Smooth muscle cell (in vitro differentiated cells): ENCODE measurements at regions not wholly inside any gene's neighbourhood (a gene's known extent, or its start where the extent isn't known, plus 50 kb on each side); places are given as distances from the start of the nearest gene placed in this dataset.

Source experiments
- DNase-seq: peaks from one replicate; lab custom pipeline; 2025; ENCODE audit not compliant: unreplicated experiment; lab: John Stamatoyannopoulos, UW
- H2AFZ ChIP-seq: fragments of 200-600 bp; sonication (generic); 2 replicates; pipeline ENCODE4 v1.6.0; 2016; ENCODE audit warnings: antibody characterized with exemption, low read depth, mild to moderate bottlenecking
- H3F3A ChIP-seq: fragments of 200-600 bp; sonication (generic); 2 replicates; pipeline ENCODE4 v1.6.0; 2017; ENCODE audit warnings: antibody characterized with exemption, low read depth
- H3K27ac ChIP-seq: fragments of 200-600 bp; sonication (generic); 2 replicates; pipeline ENCODE4 v1.5.1; 2016; ENCODE audit warnings: low read depth, mild to moderate bottlenecking
- H3K27me3 ChIP-seq: fragments of 200-600 bp; sonication (generic); 2 replicates; pipeline ENCODE4 v1.6.1; 2016; ENCODE audit warnings: low read depth, mild to moderate bottlenecking
- H3K36me3 ChIP-seq: fragments of 200-600 bp; sonication (generic); 2 replicates; pipeline ENCODE4 v1.5.1; 2016; ENCODE audit warnings: low read depth
- H3K4me1 ChIP-seq: fragments of 200-600 bp; sonication (generic); 2 replicates; pipeline ENCODE4 v1.5.1; 2016; ENCODE audit warnings: low read depth
- H3K4me2 ChIP-seq: fragments of 200-600 bp; sonication (generic); 2 replicates; pipeline ENCODE4 v1.6.0; 2016; ENCODE audit warnings: mild to moderate bottlenecking
- H3K4me3 ChIP-seq: fragments of 200-600 bp; sonication (generic); 2 replicates; pipeline ENCODE4 v1.5.1; 2016; ENCODE audit warnings: mild to moderate bottlenecking
- H3K79me2 ChIP-seq: fragments of 200-600 bp; sonication (generic); 2 replicates; pipeline ENCODE4 v1.6.0; 2016; ENCODE audit warnings: low read depth, mild to moderate bottlenecking
- H3K9ac ChIP-seq: fragments of 200-600 bp; sonication (generic); 2 replicates; pipeline ENCODE4 v1.6.0; 2016; ENCODE audit warnings: low read depth
- H3K9me3 ChIP-seq: fragments of 200-600 bp; sonication (generic); replicated peaks from 2 replicates; pipeline ENCODE4 v1.5.1; 2016; ENCODE audit warnings: low read depth
- H4K20me1 ChIP-seq: fragments of 200-600 bp; sonication (generic); 2 replicates; pipeline ENCODE4 v1.6.0; 2016; ENCODE audit warnings: low read depth
- CTCF ChIP-seq: fragments of 200-600 bp; sonication (generic); IDR thresholded peaks from 2 replicates; pipeline ENCODE4 v1.5.1; 2017; ENCODE audit warnings: borderline replicate concordance, mild to moderate bottlenecking, antibody characterized with exemption; ENCODE audit not compliant: insufficient read depth, poor library complexity, severe bottlenecking
- WGBS: methylation state at CpG from one replicate; pipeline ENCODE4 v1.1.7; 2016; ENCODE audit warnings: low lambda C conversion rate; 5-methylcytosine and 5-hydroxymethylcytosine counted together

- no peak for TF ChIP-seq CTCF
- no peak overlapping the region for H3K9ac ChIP-seq
- H2AFZ ChIP-seq: no peak overlapping the region
- no peak overlapping the region for H3K27ac ChIP-seq
- H4K20me1 ChIP-seq: no peaks in the 10 kb centered on the region
- H3K79me2 ChIP-seq: no peaks in the 10 kb centered on the region
- H3K4me1 ChIP-seq: peaks cover 3% of the 10 kb centered on the region
- H3K4me2 ChIP-seq: no peak overlapping the region
- no peaks in the 10 kb centered on the region for H3K9me3 ChIP-seq
- no peaks in the 10 kb centered on the region for H3K27me3 ChIP-seq
- H3K4me3 ChIP-seq: no peak overlapping the region
- no peaks in the 10 kb centered on the region for H3F3A ChIP-seq
- no peak for DNase-seq
- H3K36me3 ChIP-seq: no peaks in the 10 kb centered on the region
- WGBS: 82% methylated on average over 4 of the region's 4 CpGs
Observed at GRCh38 chr9:31302620-31303418, 1081.6 kb upstream of the ACO1 start.

- Histone ChIP-seq H3K36me3 (no peaks in the 10 kb centered on the region), H4K20me1 (no peaks in the 10 kb centered on the region), H3K27ac (peak overlapping the region; percentile 65), H3K79me2 (no peaks in the 10 kb centered on the region), H3F3A (no peaks in the 10 kb centered on the region), H3K4me3 (no peak overlapping the region), H3K27me3 (no peaks in the 10 kb centered on the region), H3K9me3 (no peaks in the 10 kb centered on the region), H3K4me2 (peak overlapping the region; percentile 41), H2AFZ (peak overlapping the region; percentile 8), H3K4me1 (peaks cover 3% of the 10 kb centered on the region), H3K9ac (peak overlapping the region; percentile 46)
- 11% methylated on average over 3 of the region's 3 CpGs for WGBS
- DNase-seq: no peak
- no peak for TF ChIP-seq CTCF
Observed at GRCh38 chr9:31304576-31304975, 1079.9 kb upstream of the ACO1 start.

- no peaks in the 10 kb centered on the region for H3K27me3 ChIP-seq
- no peak overlapping the region for H3K4me3 ChIP-seq
- H4K20me1 ChIP-seq: no peaks in the 10 kb centered on the region
- no peak overlapping the region for H3K9ac ChIP-seq
- TF ChIP-seq CTCF: no peak
- no peaks in the 10 kb centered on the region for H3K4me1 ChIP-seq
- no peaks in the 10 kb centered on the region for H3K79me2 ChIP-seq
- no peak overlapping the region for H3K4me2 ChIP-seq
- no peaks in the 10 kb centered on the region for H3F3A ChIP-seq
- no peak for DNase-seq
- no peaks in the 10 kb centered on the region for H3K36me3 ChIP-seq
- no peaks in the 10 kb centered on the region for H3K9me3 ChIP-seq
- H3K27ac ChIP-seq: no peak overlapping the region
- 76% methylated on average over 1 of the region's 1 CpG for WGBS
- H2AFZ ChIP-seq: peak overlapping the region; percentile 1
Observed at GRCh38 chr9:31314241-31314640, 1070.2 kb upstream of the ACO1 start.

- H3K27me3 ChIP-seq: no peaks in the 10 kb centered on the region
- WGBS: 96% methylated on average over 9 of the region's 9 CpGs
- H3F3A ChIP-seq: no peaks in the 10 kb centered on the region
Observed at GRCh38 chr9:31320494-31320893, 1063.9 kb upstream of the ACO1 start.

More at GRCh38 chr9:31320494-31320893, 1063.9 kb upstream of the ACO1 start:
- Histone ChIP-seq H3K4me3 (no peak overlapping the region), H4K20me1 (no peaks in the 10 kb centered on the region), H3K36me3 (no peaks in the 10 kb centered on the region), H3K27ac (no peak overlapping the region), H3K79me2 (no peaks in the 10 kb centered on the region), H2AFZ (no peak overlapping the region), H3K9me3 (no peaks in the 10 kb centered on the region), H3K4me2 (no peak overlapping the region), H3K4me1 (no peaks in the 10 kb centered on the region), H3K9ac (no peak overlapping the region)
- TF ChIP-seq CTCF: no peak
- no peak for DNase-seq
